ENCODE measurements at regions not wholly inside any gene's neighbourhood (a gene's known extent, or its start where the extent isn't known, plus 50 kb on each side); places are given as distances from the start of the nearest gene placed in this dataset.

GRCh38 chr7:54831644-54832095 is 72.7 kb upstream of the SEC61G start:
- BruUV-seq (replicated peaks), result no TSS peak
- ChIA-PET POLR2A (interaction anchor here (0.7 to 3.9 kb wide), 18 partner anchors 9 to 301 kb away, joined by 3 to 41 read pairs (median 5); partner anchors contain the start of genes EGFR and SEC61G), CTCF (interaction anchor here (0.5 to 1.9 kb wide), 11 partner anchors 8 to 424 kb away, joined by 3 to 10 read pairs (median 3); no protein-coding TSS in a partner anchor)
- Mint-ChIP-seq H3K27ac (ENCODE audit: low read depth, unreplicated experiment) (peak overlapping the region; percentile 61), H3K9me3 (ENCODE audit: unreplicated experiment) (peaks cover 7% of the 10 kb centered on the region), H3K27me3 (ENCODE audit: insufficient read depth, unreplicated experiment) (no peaks in the 10 kb centered on the region), H3K4me1 (ENCODE audit: insufficient read depth, unreplicated experiment) (peaks cover 21% of the 10 kb centered on the region), H3K36me3 (ENCODE audit: insufficient read depth, unreplicated experiment) (no peaks in the 10 kb centered on the region), H3K4me3 (ENCODE audit: unreplicated experiment) (peak overlapping the region; percentile 28)
- intact Hi-C loops (cut with micrococcal nuclease), result loop anchor here (2.0 to 5.0 kb wide), 2 partner anchors 57 to 301 kb away; no protein-coding TSS in a partner anchor
- peak; percentile 96 for DNase-seq (ENCODE audit: unreplicated experiment)
- TF ChIP-seq CTCF (IDR thresholded peaks at IDR 0.05; ENCODE audit: unreplicated experiment), result no peak

- Mint-ChIP-seq H3K4me1 (ENCODE audit: insufficient read depth, unreplicated experiment) (peaks cover 26% of the 10 kb centered on the region), H3K4me3 (ENCODE audit: unreplicated experiment) (no peak overlapping the region), H3K27me3 (ENCODE audit: insufficient read depth, unreplicated experiment) (no peaks in the 10 kb centered on the region), H3K9me3 (ENCODE audit: unreplicated experiment) (peaks cover 6% of the 10 kb centered on the region), H3K27ac (ENCODE audit: low read depth, unreplicated experiment) (no peak overlapping the region), H3K36me3 (ENCODE audit: insufficient read depth, unreplicated experiment) (no peaks in the 10 kb centered on the region)
- ChIA-PET POLR2A (interaction anchor here (3.9 kb wide), 1 partner anchor 188 kb away, joined by 41 read pairs; the partner anchor contains the start of gene EGFR), CTCF (interaction anchor here (0.9 to 1.9 kb wide), 2 partner anchors 9 to 59 kb away, joined by 4 to 5 read pairs; no protein-coding TSS in a partner anchor)
- intact Hi-C loops (cut with micrococcal nuclease), result loop anchor here (5.0 kb wide), 1 partner anchor 299 kb away; no protein-coding TSS in a partner anchor
- DNase-seq (ENCODE audit: unreplicated experiment), result no peak
- no TSS peak for BruUV-seq (replicated peaks)
- TF ChIP-seq CTCF (IDR thresholded peaks at IDR 0.05; ENCODE audit: unreplicated experiment), result no peak
Measured at GRCh38 chr7:54833001-54833467, 74.0 kb upstream of the SEC61G start.

GRCh38 chr7:54837168-54837567 is 78.2 kb upstream of the SEC61G start:
- no peak overlapping the region for H3K4me3 Mint-ChIP-seq (ENCODE audit: unreplicated experiment)
- TF ChIP-seq CTCF (IDR thresholded peaks at IDR 0.05; ENCODE audit: unreplicated experiment), result no peak
- no peaks in the 10 kb centered on the region for H3K9me3 Mint-ChIP-seq (ENCODE audit: unreplicated experiment)
- H3K36me3 Mint-ChIP-seq (ENCODE audit: insufficient read depth, unreplicated experiment), result no peaks in the 10 kb centered on the region
- ChIA-PET CTCF (interaction anchor here (0.6 to 6.3 kb wide), 7 partner anchors 10 to 577 kb away, joined by 3 to 90 read pairs (median 3); no protein-coding TSS in a partner anchor), POLR2A (interaction anchor here (0.5 to 2.8 kb wide), 3 partner anchors 10 to 43 kb away, joined by 3 to 10 read pairs (median 4); no protein-coding TSS in a partner anchor)
- no peak for DNase-seq (ENCODE audit: unreplicated experiment)
- intact Hi-C loops (cut with micrococcal nuclease), result loop anchor here (5.0 kb wide), 1 partner anchor 235 kb away; no protein-coding TSS in a partner anchor
- peaks cover 23% of the 10 kb centered on the region for H3K4me1 Mint-ChIP-seq (ENCODE audit: insufficient read depth, unreplicated experiment)
- no TSS peak for BruUV-seq (replicated peaks)
- no peak overlapping the region for H3K27ac Mint-ChIP-seq (ENCODE audit: low read depth, unreplicated experiment)
- H3K27me3 Mint-ChIP-seq (ENCODE audit: insufficient read depth, unreplicated experiment), result no peaks in the 10 kb centered on the region

- TF ChIP-seq CTCF (IDR thresholded peaks at IDR 0.05; ENCODE audit: unreplicated experiment), result no peak
- POLR2A ChIA-PET, result interaction anchor here (0.5 to 2.8 kb wide), 5 partner anchors 11 to 183 kb away, joined by 3 to 10 read pairs (median 4); no protein-coding TSS in a partner anchor
Measured at GRCh38 chr7:54837761-54838160, 78.8 kb upstream of the SEC61G start.

More at GRCh38 chr7:54837761-54838160, 78.8 kb upstream of the SEC61G start:
- Mint-ChIP-seq H3K27ac (ENCODE audit: low read depth, unreplicated experiment) (no peak overlapping the region), H3K9me3 (ENCODE audit: unreplicated experiment) (no peaks in the 10 kb centered on the region), H3K4me1 (ENCODE audit: insufficient read depth, unreplicated experiment) (peaks cover 23% of the 10 kb centered on the region), H3K4me3 (ENCODE audit: unreplicated experiment) (no peak overlapping the region), H3K27me3 (ENCODE audit: insufficient read depth, unreplicated experiment) (no peaks in the 10 kb centered on the region), H3K36me3 (ENCODE audit: insufficient read depth, unreplicated experiment) (no peaks in the 10 kb centered on the region)
- no TSS peak for BruUV-seq (replicated peaks)
- no peak for DNase-seq (ENCODE audit: unreplicated experiment)
- intact Hi-C loops (cut with micrococcal nuclease), result loop anchor here (2.0 to 5.0 kb wide), 2 partner anchors 129 to 235 kb away; no protein-coding TSS in a partner anchor
- CTCF ChIA-PET, result interaction anchor here (0.6 to 6.3 kb wide), 11 partner anchors 11 to 1439 kb away, joined by 3 to 90 read pairs (median 3); no protein-coding TSS in a partner anchor
